ENCODE measurements at regions not wholly inside any gene's neighbourhood (a gene's known extent, or its start where the extent isn't known, plus 50 kb on each side); places are given as distances from the start of the nearest gene placed in this dataset.

DNA sequence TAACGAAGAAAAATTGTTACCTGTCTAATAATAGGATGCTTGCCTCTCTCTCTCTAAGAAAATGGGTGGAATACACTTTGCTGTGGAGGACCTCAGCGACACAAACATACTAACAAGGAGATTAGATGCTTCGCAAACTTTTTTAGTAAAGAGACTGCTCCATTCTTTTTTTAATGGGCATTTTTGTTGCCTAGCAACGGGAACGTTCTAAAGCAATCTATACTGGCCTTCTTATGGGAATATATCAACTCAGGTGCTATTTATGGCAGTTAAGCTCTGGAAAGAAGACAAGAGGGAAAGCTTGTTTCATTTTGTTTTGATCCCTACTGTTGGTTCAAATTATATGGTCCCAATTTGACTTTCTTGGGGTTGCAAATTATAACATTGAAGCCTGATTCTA, 86.8 kb upstream of the CBLN2 start:
- no peaks in the 10 kb centered on the region for H3K4me1 Mint-ChIP-seq (ENCODE audit: low read depth, unreplicated experiment)
- TF ChIP-seq, protein P1, sequence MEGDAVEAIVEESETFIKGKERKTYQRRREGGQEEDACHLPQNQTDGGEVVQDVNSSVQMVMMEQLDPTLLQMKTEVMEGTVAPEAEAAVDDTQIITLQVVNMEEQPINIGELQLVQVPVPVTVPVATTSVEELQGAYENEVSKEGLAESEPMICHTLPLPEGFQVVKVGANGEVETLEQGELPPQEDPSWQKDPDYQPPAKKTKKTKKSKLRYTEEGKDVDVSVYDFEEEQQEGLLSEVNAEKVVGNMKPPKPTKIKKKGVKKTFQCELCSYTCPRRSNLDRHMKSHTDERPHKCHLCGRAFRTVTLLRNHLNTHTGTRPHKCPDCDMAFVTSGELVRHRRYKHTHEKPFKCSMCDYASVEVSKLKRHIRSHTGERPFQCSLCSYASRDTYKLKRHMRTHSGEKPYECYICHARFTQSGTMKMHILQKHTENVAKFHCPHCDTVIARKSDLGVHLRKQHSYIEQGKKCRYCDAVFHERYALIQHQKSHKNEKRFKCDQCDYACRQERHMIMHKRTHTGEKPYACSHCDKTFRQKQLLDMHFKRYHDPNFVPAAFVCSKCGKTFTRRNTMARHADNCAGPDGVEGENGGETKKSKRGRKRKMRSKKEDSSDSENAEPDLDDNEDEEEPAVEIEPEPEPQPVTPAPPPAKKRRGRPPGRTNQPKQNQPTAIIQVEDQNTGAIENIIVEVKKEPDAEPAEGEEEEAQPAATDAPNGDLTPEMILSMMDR (IDR thresholded peaks at IDR 0.05; ENCODE audit: unreplicated experiment), result no peak
- H3K4me3 Mint-ChIP-seq (ENCODE audit: low read depth, unreplicated experiment), result no peak overlapping the region
- intact Hi-C loops (cut with micrococcal nuclease; ENCODE audit: unreplicated experiment), result no loop called here
- H3K9me3 Mint-ChIP-seq (ENCODE audit: low read depth, unreplicated experiment), result no peaks in the 10 kb centered on the region
- no peaks in the 10 kb centered on the region for H3K36me3 Mint-ChIP-seq (ENCODE audit: insufficient read depth, unreplicated experiment)
- BruUV-seq (replicated peaks), result no TSS peak
- CTCF ChIA-PET, result interaction anchor here (0.6 kb wide), 1 partner anchor 17 kb away, joined by 4 read pairs; no protein-coding TSS in a partner anchor
- H3K27ac Mint-ChIP-seq (ENCODE audit: unreplicated experiment), result no peak overlapping the region
- no peak for DNase-seq
- no peaks in the 10 kb centered on the region for H3K27me3 Mint-ChIP-seq (ENCODE audit: unreplicated experiment)

GRCh38 chr18:72623444-72623843, 79.3 kb upstream of the CBLN2 start:
- intact Hi-C loops (cut with micrococcal nuclease; ENCODE audit: unreplicated experiment), result no loop called here
- Mint-ChIP-seq H3K27ac (ENCODE audit: unreplicated experiment) (no peak overlapping the region), H3K4me1 (ENCODE audit: low read depth, unreplicated experiment) (no peaks in the 10 kb centered on the region), H3K36me3 (ENCODE audit: insufficient read depth, unreplicated experiment) (no peaks in the 10 kb centered on the region), H3K27me3 (ENCODE audit: unreplicated experiment) (no peaks in the 10 kb centered on the region), H3K4me3 (ENCODE audit: low read depth, unreplicated experiment) (no peak overlapping the region), H3K9me3 (ENCODE audit: low read depth, unreplicated experiment) (no peaks in the 10 kb centered on the region)
- DNase-seq, result no peak
- CTCF ChIA-PET, result no interaction called here
- no TSS peak for BruUV-seq (replicated peaks)
- TF ChIP-seq, protein P1 (IDR thresholded peaks at IDR 0.05; ENCODE audit: unreplicated experiment), result no peak

DNA sequence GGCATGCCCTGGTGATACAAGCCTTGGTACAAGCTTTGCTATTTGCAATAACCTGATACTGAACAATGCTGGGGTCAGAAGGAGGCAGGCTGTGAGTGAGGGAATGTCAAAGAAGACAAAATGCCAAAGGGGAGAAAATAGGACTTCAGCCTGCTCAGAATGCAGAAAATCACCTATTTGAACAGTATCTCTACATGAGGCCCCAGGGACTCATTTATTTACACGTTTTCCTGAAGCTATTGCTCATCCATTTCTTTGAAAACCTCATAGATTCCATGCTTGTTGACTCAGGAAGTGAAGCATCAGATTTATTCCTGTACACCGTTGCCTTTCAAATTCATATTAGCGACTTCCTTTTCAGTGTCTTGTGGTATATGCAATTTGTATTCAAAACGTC, 69.4 kb upstream of the CBLN2 start:
- BruUV-seq (replicated peaks), result no TSS peak
- H3K4me1 Mint-ChIP-seq (ENCODE audit: low read depth, unreplicated experiment), result no peaks in the 10 kb centered on the region
- H3K27me3 Mint-ChIP-seq (ENCODE audit: unreplicated experiment), result no peaks in the 10 kb centered on the region
- DNase-seq, result no peak
- no peak overlapping the region for H3K4me3 Mint-ChIP-seq (ENCODE audit: low read depth, unreplicated experiment)
- peaks cover 6% of the 10 kb centered on the region for H3K9me3 Mint-ChIP-seq (ENCODE audit: low read depth, unreplicated experiment)
- TF ChIP-seq, protein P1 (IDR thresholded peaks at IDR 0.05; ENCODE audit: unreplicated experiment), result no peak
- intact Hi-C loops (cut with micrococcal nuclease; ENCODE audit: unreplicated experiment), result no loop called here
- H3K27ac Mint-ChIP-seq (ENCODE audit: unreplicated experiment), result no peak overlapping the region
- no peaks in the 10 kb centered on the region for H3K36me3 Mint-ChIP-seq (ENCODE audit: insufficient read depth, unreplicated experiment)
- CTCF ChIA-PET, result no interaction called here

DNA sequence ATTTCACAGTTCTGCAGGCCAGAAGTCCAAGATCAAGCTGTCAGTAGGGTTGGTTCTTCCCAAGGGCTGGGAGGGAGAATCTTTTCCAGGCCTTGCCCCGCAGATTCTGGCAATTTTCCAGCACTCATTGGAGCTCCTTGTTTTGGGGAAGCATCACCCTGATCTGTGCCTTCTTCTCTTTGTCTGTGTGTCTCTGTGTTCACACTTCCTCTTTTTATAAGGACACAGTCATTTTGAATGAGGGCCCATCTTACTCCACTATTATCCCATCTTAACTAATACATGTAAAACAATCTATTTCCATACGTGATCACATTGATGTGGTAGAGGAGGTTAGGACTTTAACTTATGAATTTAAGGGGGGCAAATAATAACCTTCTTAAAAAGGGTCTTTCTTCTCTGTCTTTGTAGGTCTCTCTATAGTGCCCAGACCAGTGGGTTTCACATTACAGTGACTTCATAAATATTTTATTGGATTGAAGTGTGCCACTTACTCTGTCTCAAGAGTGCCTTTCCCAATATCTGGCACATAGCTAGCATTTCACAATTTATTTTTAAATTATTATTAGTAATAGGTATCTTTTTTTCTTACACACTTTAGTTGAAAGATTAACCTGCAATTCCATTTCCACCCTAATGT, 68.9 kb upstream of the CBLN2 start:
- Mint-ChIP-seq H3K4me3 (ENCODE audit: low read depth, unreplicated experiment) (no peak overlapping the region), H3K27ac (ENCODE audit: unreplicated experiment) (no peak overlapping the region), H3K36me3 (ENCODE audit: insufficient read depth, unreplicated experiment) (no peaks in the 10 kb centered on the region), H3K9me3 (ENCODE audit: low read depth, unreplicated experiment) (peaks cover 6% of the 10 kb centered on the region), H3K27me3 (ENCODE audit: unreplicated experiment) (no peaks in the 10 kb centered on the region), H3K4me1 (ENCODE audit: low read depth, unreplicated experiment) (no peaks in the 10 kb centered on the region)
- CTCF ChIA-PET, result no interaction called here
- TF ChIP-seq, protein P1 (IDR thresholded peaks at IDR 0.05; ENCODE audit: unreplicated experiment), result no peak
- DNase-seq, result no peak
- no TSS peak for BruUV-seq (replicated peaks)
- intact Hi-C loops (cut with micrococcal nuclease; ENCODE audit: unreplicated experiment), result no loop called here
